ENCODE measurements at regions not wholly inside any gene's neighbourhood (a gene's known extent, or its start where the extent isn't known, plus 50 kb on each side); places are given as distances from the start of the nearest gene placed in this dataset.
"Not testable (repeated sequence)": the region's sequence is repeated elsewhere in the genome, so short reads cannot be mapped to it uniquely, and the experiment has no call there.

DNA sequence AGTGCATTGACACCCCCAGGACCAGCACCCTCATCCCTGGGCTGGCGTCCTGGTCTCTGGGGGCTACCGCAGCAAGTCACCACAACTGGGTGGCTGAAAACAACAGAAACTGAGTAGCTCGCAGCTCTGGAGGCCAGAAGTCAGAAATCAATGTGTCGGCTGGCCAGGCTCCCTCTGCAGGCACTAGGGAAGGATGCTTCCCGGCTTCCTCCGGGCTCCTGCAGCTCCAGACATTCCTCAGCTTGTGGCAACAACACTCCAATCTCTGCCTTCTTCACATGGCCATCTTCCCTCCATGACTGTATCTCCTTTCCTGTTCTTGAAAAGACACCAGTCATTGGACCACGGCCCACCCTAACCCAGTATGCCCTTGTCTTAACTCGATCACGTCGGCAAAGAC lies 224.2 kb downstream of the NPHP4 start:
- Histone ChIP-seq H3K79me2 (ENCODE audit: insufficient read depth, low read length) (no peaks in the 10 kb centered on the region), H3K27me3 (ENCODE audit: insufficient read depth, low read length) (peaks cover 9% of the 10 kb centered on the region; the same call in 1 of the 2 replicates), H2AFZ (ENCODE audit: low read depth, low read length, poor library complexity, severe bottlenecking) (no peak overlapping the region), H3K36me3 (ENCODE audit: control insufficient read depth in 1 of 2, insufficient read depth in 2 of 2, low read length in 2 of 2) (no peaks in the 10 kb centered on the region), H3K9me2 (ENCODE audit: insufficient read depth) (no peaks in the 10 kb centered on the region), H3K9ac (ENCODE audit: low read length) (no peak overlapping the region), H4K20me1 (ENCODE audit: insufficient read depth) (no peaks in the 10 kb centered on the region), H3K4me2 (ENCODE audit: low read length) (no peak overlapping the region), H3K4me3 (replicated peaks in 1 of 2; ENCODE audit: low read depth in 1 of 2, low read length in 2 of 2) (no peak overlapping the region), H3K27ac (ENCODE audit: low read depth, low read length) (no peak overlapping the region), H3K9me3 (ENCODE audit: control insufficient read depth in 1 of 2, insufficient read depth in 1 of 2, low read depth in 1 of 2, low read length in 2 of 2) (peaks cover 0 to 8% of the 10 kb centered on the region in 2 experiments; a peak in 2 of 4 replicates), H3K4me1 (ENCODE audit: control insufficient read depth in 1 of 2, insufficient read depth in 2 of 2, low read length in 2 of 2) (no peaks in the 10 kb centered on the region)
- BruUV-seq (replicated peaks) = no TSS peak
- ChIA-PET CTCF (no interaction called here), POLR2A (no interaction called here), RAD21 (ENCODE audit: low non-redundant PET in 1 of 2, low total read pairs in 2 of 2, uncharacterized antibody in 2 of 2, unreplicated experiment in 2 of 2) (no interaction called here)
- DNase-seq (ENCODE audit: low read depth, low spot score) = no peak
- intact Hi-C loops (cut with micrococcal nuclease) = no loop called here
- peak; percentile 64 for ATAC-seq
- TF ChIP-seq EZH2 (IDR thresholded peaks at IDR 0.05) (no peak), ELF1 (IDR thresholded peaks at IDR 0.05; ENCODE audit: borderline replicate concordance, low read depth) (no peak), FOSL1 (IDR thresholded peaks at IDR 0.05; ENCODE audit: low read depth) (no peak), RAD21 (IDR thresholded peaks at IDR 0.05; ENCODE audit: low read depth) (no peak), EGR1 (IDR thresholded peaks at IDR 0.05; ENCODE audit: low read depth) (no peak), POLR2AphosphoS5 (IDR thresholded peaks at IDR 0.05; ENCODE audit: low read depth, low read length) (no peak), CBX3 (IDR thresholded peaks at IDR 0.05; ENCODE audit: low read depth) (no peak), SIN3A (IDR thresholded peaks at IDR 0.05; ENCODE audit: low read depth) (no peak), POLR2A (IDR thresholded peaks at IDR 0.05; ENCODE audit: borderline replicate concordance, extremely low read depth, insufficient read depth, insufficient read length) (no peak)
- TF ChIP-seq, protein P1, sequence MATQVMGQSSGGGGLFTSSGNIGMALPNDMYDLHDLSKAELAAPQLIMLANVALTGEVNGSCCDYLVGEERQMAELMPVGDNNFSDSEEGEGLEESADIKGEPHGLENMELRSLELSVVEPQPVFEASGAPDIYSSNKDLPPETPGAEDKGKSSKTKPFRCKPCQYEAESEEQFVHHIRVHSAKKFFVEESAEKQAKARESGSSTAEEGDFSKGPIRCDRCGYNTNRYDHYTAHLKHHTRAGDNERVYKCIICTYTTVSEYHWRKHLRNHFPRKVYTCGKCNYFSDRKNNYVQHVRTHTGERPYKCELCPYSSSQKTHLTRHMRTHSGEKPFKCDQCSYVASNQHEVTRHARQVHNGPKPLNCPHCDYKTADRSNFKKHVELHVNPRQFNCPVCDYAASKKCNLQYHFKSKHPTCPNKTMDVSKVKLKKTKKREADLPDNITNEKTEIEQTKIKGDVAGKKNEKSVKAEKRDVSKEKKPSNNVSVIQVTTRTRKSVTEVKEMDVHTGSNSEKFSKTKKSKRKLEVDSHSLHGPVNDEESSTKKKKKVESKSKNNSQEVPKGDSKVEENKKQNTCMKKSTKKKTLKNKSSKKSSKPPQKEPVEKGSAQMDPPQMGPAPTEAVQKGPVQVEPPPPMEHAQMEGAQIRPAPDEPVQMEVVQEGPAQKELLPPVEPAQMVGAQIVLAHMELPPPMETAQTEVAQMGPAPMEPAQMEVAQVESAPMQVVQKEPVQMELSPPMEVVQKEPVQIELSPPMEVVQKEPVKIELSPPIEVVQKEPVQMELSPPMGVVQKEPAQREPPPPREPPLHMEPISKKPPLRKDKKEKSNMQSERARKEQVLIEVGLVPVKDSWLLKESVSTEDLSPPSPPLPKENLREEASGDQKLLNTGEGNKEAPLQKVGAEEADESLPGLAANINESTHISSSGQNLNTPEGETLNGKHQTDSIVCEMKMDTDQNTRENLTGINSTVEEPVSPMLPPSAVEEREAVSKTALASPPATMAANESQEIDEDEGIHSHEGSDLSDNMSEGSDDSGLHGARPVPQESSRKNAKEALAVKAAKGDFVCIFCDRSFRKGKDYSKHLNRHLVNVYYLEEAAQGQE (IDR thresholded peaks at IDR 0.05; ENCODE audit: low read depth) = no peak
- TF ChIP-seq, protein P2, sequence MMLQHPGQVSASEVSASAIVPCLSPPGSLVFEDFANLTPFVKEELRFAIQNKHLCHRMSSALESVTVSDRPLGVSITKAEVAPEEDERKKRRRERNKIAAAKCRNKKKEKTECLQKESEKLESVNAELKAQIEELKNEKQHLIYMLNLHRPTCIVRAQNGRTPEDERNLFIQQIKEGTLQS (IDR thresholded peaks at IDR 0.05) = no peak
- TF ChIP-seq, protein P3, sequence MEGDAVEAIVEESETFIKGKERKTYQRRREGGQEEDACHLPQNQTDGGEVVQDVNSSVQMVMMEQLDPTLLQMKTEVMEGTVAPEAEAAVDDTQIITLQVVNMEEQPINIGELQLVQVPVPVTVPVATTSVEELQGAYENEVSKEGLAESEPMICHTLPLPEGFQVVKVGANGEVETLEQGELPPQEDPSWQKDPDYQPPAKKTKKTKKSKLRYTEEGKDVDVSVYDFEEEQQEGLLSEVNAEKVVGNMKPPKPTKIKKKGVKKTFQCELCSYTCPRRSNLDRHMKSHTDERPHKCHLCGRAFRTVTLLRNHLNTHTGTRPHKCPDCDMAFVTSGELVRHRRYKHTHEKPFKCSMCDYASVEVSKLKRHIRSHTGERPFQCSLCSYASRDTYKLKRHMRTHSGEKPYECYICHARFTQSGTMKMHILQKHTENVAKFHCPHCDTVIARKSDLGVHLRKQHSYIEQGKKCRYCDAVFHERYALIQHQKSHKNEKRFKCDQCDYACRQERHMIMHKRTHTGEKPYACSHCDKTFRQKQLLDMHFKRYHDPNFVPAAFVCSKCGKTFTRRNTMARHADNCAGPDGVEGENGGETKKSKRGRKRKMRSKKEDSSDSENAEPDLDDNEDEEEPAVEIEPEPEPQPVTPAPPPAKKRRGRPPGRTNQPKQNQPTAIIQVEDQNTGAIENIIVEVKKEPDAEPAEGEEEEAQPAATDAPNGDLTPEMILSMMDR (IDR thresholded peaks at IDR 0.05 in 2 of 3, conservative IDR thresholded peaks at IDR 0.05 in 1 of 3; ENCODE audit: borderline replicate concordance in 1 of 3, insufficient read depth in 1 of 3, low read depth in 2 of 3, low read length in 2 of 3) = no peak

DNA sequence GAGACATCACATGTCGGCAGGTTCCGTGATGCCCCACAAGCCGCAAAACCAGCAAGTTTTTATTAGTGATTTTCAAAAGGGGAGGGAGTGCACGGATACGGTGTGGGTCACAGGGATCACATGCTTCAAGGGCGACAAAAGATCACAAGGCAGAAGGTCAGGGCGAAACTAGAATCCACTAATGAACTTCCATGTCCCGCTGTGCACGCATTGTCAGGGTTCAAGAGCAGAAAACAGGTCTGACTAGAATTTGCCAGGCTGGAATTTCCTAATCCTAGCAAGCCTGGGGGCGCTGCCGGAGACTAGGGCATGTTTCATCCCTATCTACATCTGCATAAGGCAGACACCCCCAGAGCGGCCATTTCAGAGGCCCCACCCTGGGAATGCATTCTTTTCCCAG lies 225.2 kb downstream of the NPHP4 start:
- BruUV-seq (replicated peaks); H3K4me1 ChIP-seq (ENCODE audit: control insufficient read depth in 1 of 2, insufficient read depth in 2 of 2, low read length in 2 of 2); DNase-seq (ENCODE audit: low read depth, low spot score); H3K9me2 ChIP-seq (ENCODE audit: insufficient read depth); H3K4me2 ChIP-seq (ENCODE audit: low read length); H3K27ac ChIP-seq (ENCODE audit: low read depth, low read length); H3K79me2 ChIP-seq (ENCODE audit: insufficient read depth, low read length); H3K36me3 ChIP-seq (ENCODE audit: control insufficient read depth in 1 of 2, insufficient read depth in 2 of 2, low read length in 2 of 2); H3K27me3 ChIP-seq (ENCODE audit: insufficient read depth, low read length); H2AFZ ChIP-seq (ENCODE audit: low read depth, low read length, poor library complexity, severe bottlenecking); CTCF ChIA-PET; ATAC-seq; H3K9ac ChIP-seq (ENCODE audit: low read length); H3K4me3 ChIP-seq (replicated peaks in 1 of 2; ENCODE audit: low read depth in 1 of 2, low read length in 2 of 2); intact Hi-C loops (cut with micrococcal nuclease); RAD21 ChIA-PET (ENCODE audit: low non-redundant PET in 1 of 2, low total read pairs in 2 of 2, uncharacterized antibody in 2 of 2, unreplicated experiment in 2 of 2); H4K20me1 ChIP-seq (ENCODE audit: insufficient read depth); POLR2A ChIA-PET: not testable (repeated sequence)
- H3K9me3 ChIP-seq (ENCODE audit: control insufficient read depth in 1 of 2, insufficient read depth in 1 of 2, low read depth in 1 of 2, low read length in 2 of 2) = peaks cover 0 to 10% of the 10 kb centered on the region in 2 experiments; a peak in 2 of 4 replicates

All from HCT116 (cell line).